GM19463 (cell line): ENCODE measurements at regions not wholly inside any gene's neighbourhood (a gene's known extent, or its start where the extent isn't known, plus 50 kb on each side); places are given as distances from the start of the nearest gene placed in this dataset.

ENCODE experiments used
- ATAC-seq: cut with Tn5 transposase; IDR thresholded peaks from one replicate; pipeline ENCODE4 v1.9.1; 2021; ENCODE audit warnings: mild to moderate bottlenecking, moderate library complexity; ENCODE audit not compliant: unreplicated experiment

GRCh38 chr14:95387826-95388445, 68.2 kb upstream of the CLMN start:
- no peak for ATAC-seq

DNA sequence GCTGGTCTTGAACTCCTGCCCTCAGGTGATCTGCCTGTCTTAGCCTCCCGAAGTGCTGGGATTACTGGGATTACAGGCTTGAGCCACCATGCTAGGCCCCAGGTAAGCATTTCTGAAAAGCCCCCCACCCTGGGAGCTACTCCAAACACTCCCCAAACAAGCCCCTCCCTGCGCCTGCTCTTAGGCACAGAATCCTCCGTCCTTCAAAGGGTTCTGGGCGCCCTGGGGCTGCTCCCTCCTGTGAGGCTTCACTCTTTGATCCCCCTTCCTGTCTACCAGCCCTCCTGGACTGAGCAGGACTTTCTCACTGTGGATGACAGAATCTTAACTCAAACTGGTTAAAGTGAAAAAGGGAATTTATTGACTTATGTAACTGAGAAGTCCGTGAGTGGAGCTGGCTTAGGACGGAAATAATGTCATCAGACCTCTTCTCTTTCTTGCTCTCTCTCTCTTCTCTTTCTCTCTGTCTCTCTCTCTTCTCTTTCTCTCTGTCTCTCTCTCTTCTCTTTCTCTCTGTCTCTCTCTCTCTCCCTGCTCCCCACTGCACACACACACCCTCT, 66.9 kb upstream of the CLMN start:
- ATAC-seq: no peak

DNA sequence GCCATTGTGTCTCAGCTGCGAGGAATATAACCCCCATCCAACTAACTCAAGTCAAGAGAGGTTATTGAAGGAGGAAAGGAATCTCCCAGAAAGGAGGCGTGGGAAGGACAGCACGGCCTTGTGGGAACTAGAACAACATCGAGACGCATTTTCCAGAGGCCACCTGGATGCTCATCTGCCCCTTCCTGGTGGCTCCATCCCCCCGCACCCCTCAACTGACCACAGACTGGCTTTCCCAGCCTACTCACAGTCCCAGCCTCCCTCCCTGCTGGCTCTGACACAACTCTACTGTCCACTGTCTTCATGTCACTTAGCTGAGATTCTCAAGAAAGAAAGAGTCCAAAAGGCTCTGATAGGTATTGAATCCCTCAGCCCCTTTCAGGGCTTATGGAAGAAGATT, 66.0 kb upstream of the CLMN start:
- no peak for ATAC-seq

GRCh38 chr14:95382747-95383146, 63.0 kb upstream of the CLMN start:
- no peak for ATAC-seq

DNA sequence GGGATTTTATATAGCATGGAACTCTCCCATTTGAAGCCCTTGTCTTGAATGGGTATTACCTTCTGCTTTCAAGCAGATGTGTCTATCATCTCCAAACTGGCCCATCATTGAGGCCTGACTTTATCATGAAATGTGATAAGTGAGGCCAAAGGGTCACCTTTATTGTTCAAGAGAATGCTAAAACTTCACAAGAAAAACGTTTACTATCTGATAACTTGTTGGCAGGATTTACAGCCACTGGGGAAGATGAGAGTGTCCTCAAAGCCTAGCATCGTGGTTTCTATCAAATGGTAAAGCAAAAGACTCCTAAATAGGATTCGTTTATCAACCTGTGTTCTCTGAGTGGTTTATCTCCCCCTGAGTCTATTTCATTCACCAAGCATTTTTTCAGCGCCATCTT, 62.0 kb upstream of the CLMN start:
- no peak for ATAC-seq

- ATAC-seq: no peak
These were observed 60.8 kb upstream of the CLMN start for GRCh38 chr14:95380350-95381042.

- ATAC-seq: no peak
These were observed 59.9 kb upstream of the CLMN start for GRCh38 chr14:95379634-95380033.

GRCh38 chr14:95375539-95376109, 55.9 kb upstream of the CLMN start:
- no peak for ATAC-seq

DNA sequence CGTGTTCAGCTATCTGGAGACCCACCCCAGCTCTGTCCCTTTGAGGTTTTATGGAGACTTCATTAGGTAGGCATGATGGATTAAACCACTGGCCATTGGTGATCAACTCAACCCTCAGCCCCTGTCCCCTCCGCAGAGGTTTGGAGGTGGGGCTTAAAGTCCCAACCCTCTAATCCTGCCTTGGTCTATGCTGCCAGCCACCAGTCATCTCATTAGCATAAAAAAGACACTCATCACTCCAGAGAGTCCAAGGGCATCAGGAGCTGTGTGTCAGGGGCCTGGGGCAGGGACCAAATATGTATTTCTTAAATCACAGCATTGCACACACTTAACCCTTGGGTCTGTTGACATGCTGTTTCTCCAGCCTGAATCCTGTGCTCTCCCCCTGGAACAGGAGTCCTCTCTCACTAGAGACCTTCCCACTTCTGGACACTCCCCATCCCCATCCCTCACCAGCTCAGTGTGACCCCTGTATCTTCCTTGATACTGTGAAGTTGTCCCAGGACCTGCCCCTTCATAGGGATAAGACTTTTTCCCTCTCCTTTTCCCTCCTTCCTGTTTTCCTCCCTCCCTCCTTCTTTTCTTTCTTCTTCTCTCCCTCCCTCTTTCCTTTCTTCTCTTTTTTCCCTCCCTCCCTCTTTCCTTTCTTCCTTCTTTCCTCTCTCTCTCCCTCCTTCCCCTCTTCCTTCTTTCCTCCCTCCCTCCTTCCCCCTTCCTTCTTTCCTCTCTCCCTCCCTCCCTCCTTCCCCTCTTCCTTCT, 54.7 kb upstream of the CLMN start:
- ATAC-seq: no peak

- ATAC-seq: no peak
These were observed 50.4 kb upstream of the CLMN start for GRCh38 chr14:95370076-95370475.
